GM23338 (cell line): ENCODE measurements at regions not wholly inside any gene's neighbourhood (a gene's known extent, or its start where the extent isn't known, plus 50 kb on each side); places are given as distances from the start of the nearest gene placed in this dataset.

Source experiments
- ATAC-seq: fragments of 200-7000 bp; cut with Tn5 transposase; 3 replicates; pipeline ENCODE4 v1.9.1; 2020
- DNase-seq: peaks from one replicate; pipeline ENCODE4 v3.0.0-alpha.2; 2015; ENCODE audit warnings: low spot score
- H2AFZ ChIP-seq: fragments of 200-600 bp; sonication (generic); 2 replicates; pipeline ENCODE4 v1.8.0; 2016; ENCODE audit warnings: antibody characterized with exemption, mild to moderate bottlenecking, moderate library complexity
- H3F3A ChIP-seq: fragments of 200-600 bp; sonication (generic); replicated peaks from 2 replicates; pipeline ENCODE4 v1.8.0; 2017; ENCODE audit warnings: antibody characterized with exemption, mixed run types, low read depth
- H3K27ac ChIP-seq: fragments of 200-600 bp; sonication (generic); 2 replicates; pipeline ENCODE4 v1.6.1; 2016; ENCODE audit warnings: low read depth
- H3K27me3 ChIP-seq: fragments of 200-600 bp; sonication (generic); 2 replicates; pipeline ENCODE4 v1.8.0; 2016; ENCODE audit warnings: mild to moderate bottlenecking, mixed run types, moderate library complexity; ENCODE audit not compliant: insufficient read depth
- H3K36me3 ChIP-seq: fragments of 200-600 bp; sonication (generic); 2 replicates; pipeline ENCODE4 v1.8.0; 2016; ENCODE audit warnings: mild to moderate bottlenecking; ENCODE audit not compliant: insufficient read depth
- H3K4me1 ChIP-seq: fragments of 200-600 bp; sonication (generic); 2 replicates; pipeline ENCODE4 v1.8.0; 2016; ENCODE audit warnings: mild to moderate bottlenecking, moderate library complexity; ENCODE audit not compliant: insufficient read depth
- H3K4me2 ChIP-seq: fragments of 200-600 bp; sonication (generic); 2 replicates; pipeline ENCODE4 v1.7.1; 2017; ENCODE audit warnings: mixed run types
- H3K4me3 ChIP-seq: fragments of 200-600 bp; sonication (generic); 2 replicates; pipeline ENCODE4 v1.6.1; 2016; ENCODE audit warnings: mixed run types
- H3K79me2 ChIP-seq: fragments of 200-600 bp; sonication (generic); replicated peaks from 2 replicates; pipeline ENCODE4 v1.8.0; 2017; ENCODE audit warnings: mild to moderate bottlenecking; ENCODE audit not compliant: insufficient read depth
- H3K9me2 ChIP-seq: fragments of 200-600 bp; sonication (generic); 2 replicates; pipeline ENCODE4 v1.8.0; 2017; ENCODE audit not compliant: insufficient read depth
- H4K20me1 ChIP-seq: fragments of 200-600 bp; sonication (generic); replicated peaks from 2 replicates; pipeline ENCODE4 v1.8.0; 2017; ENCODE audit warnings: mild to moderate bottlenecking; ENCODE audit not compliant: insufficient read depth
- H3K27ac Mint-ChIP-seq: 2 replicates; pipeline ENCODE4 v1.8.0; 2020; ENCODE audit warnings: inconsistent platforms, mild to moderate bottlenecking, moderate library complexity, mixed read lengths
- H3K27me3 Mint-ChIP-seq: 3 replicates; pipeline ENCODE4 v1.8.0; 2022; ENCODE audit warnings: low read depth, mild to moderate bottlenecking, moderate library complexity, mixed read lengths, inconsistent platforms; ENCODE audit not compliant: insufficient read depth, poor library complexity
- H3K36me3 Mint-ChIP-seq: 3 replicates; pipeline ENCODE4 v1.8.0; 2021; ENCODE audit warnings: low read depth, mild to moderate bottlenecking, inconsistent platforms, moderate library complexity, mixed read lengths
- H3K4me1 Mint-ChIP-seq: 3 replicates; pipeline ENCODE4 v1.8.0; 2020; ENCODE audit warnings: mild to moderate bottlenecking, inconsistent platforms, mixed read lengths
- H3K4me3 Mint-ChIP-seq: 3 replicates; pipeline ENCODE4 v1.8.0; 2021; ENCODE audit warnings: moderate library complexity, mild to moderate bottlenecking, inconsistent platforms, mixed read lengths
- H3K9me3 Mint-ChIP-seq: 3 replicates; pipeline ENCODE4 v1.8.0; 2020; ENCODE audit warnings: moderate library complexity, mild to moderate bottlenecking, inconsistent platforms, mixed read lengths
- CREB1 ChIP-seq: fragments of 250-450 bp; sonication (Bioruptor Pico); IDR thresholded peaks from 2 replicates; pipeline ENCODE4 v1.5.0; 2020; ENCODE audit warnings: low read depth, mild to moderate bottlenecking, moderate library complexity
- EZH2 ChIP-seq: fragments of 200-600 bp; sonication (generic); IDR thresholded peaks from one replicate; pipeline ENCODE4 v1.8.0; 2017; ENCODE audit warnings: antibody characterized with exemption, mild to moderate bottlenecking, low read depth; ENCODE audit not compliant: unreplicated experiment
- POLR2AphosphoS5 ChIP-seq: IDR thresholded peaks from 2 replicates; pipeline ENCODE4 v1.6.1; 2016; ENCODE audit warnings: antibody characterized with exemption, low read depth
- ZNF114 ChIP-seq: fragments of 250-450 bp; sonication (Bioruptor Pico); IDR thresholded peaks from 2 replicates; pipeline ENCODE4 v1.5.0; 2020; ENCODE audit warnings: mild to moderate bottlenecking, moderate library complexity
- TF ChIP-seq, protein P1 (sequence below): IDR thresholded peaks from one replicate; pipeline ENCODE4 v1.6.1; 2018; ENCODE audit warnings: antibody characterized with exemption; ENCODE audit not compliant: unreplicated experiment
- TF ChIP-seq, protein P2 (sequence below): fragments of 250-450 bp; sonication (Bioruptor Pico); IDR thresholded peaks from 2 replicates; pipeline ENCODE4 v1.5.0; 2020; ENCODE audit warnings: mild to moderate bottlenecking, moderate library complexity
- TF ChIP-seq, protein P3 (sequence below), 2 experiments: fragments of 200-600 bp in 1 of 2; sonication (generic) in 1 of 2; conservative IDR thresholded peaks; 2 replicates each; pipeline versions ENCODE4 v1.5.1 to v1.6.1; 2016 to 2017; ENCODE audit warnings: antibody characterized with exemption in 2 of 2, low read depth in 2 of 2, mild to moderate bottlenecking in 2 of 2, moderate library complexity in 1 of 2

DNA sequence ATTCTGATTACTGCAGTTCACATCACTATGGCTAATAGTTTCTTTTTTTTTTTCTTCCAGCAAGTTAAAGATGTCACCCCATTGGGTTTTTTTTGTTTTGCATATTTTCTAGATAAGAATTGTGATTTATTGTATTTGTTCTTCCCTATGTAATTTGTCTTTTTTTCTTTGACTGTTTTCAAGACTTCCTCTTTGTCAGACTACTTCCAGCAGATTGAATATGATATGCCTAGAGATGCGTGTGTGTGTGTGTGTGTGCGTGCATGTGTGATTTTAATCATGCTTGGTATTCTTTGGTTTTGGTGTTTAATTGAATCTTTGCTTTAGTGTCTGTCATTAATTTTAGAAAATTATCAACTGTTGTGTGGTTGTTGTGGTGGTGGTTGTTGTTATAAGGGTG is 166.7 kb upstream of the SLC39A10 start:
- Histone ChIP-seq H3K4me2 (no peak overlapping the region), H3K36me3 (no peaks in the 10 kb centered on the region), H3K27me3 (no peaks in the 10 kb centered on the region), H3K4me1 (peaks cover 8% of the 10 kb centered on the region), H3K4me3 (no peak overlapping the region), H4K20me1 (no peaks in the 10 kb centered on the region), H3K27ac (no peak overlapping the region), H3K79me2 (no peaks in the 10 kb centered on the region), H3F3A (no peaks in the 10 kb centered on the region), H2AFZ (no peak overlapping the region), H3K9me2 (peaks cover 9% of the 10 kb centered on the region)
- H3K36me3 Mint-ChIP-seq, result no peaks in the 10 kb centered on the region
- peaks cover 16% of the 10 kb centered on the region for H3K4me1 Mint-ChIP-seq
- TF ChIP-seq POLR2AphosphoS5, result no peak
- no peak for TF ChIP-seq CREB1 (CRISPR knock-in tag)
- no peak for TF ChIP-seq EZH2
- no peak overlapping the region for H3K27ac Mint-ChIP-seq
- DNase-seq (no peak), ATAC-seq (no peak)
- no peak overlapping the region for H3K4me3 Mint-ChIP-seq
- H3K27me3 Mint-ChIP-seq, result no peaks in the 10 kb centered on the region
- H3K9me3 Mint-ChIP-seq, result no peaks in the 10 kb centered on the region

DNA sequence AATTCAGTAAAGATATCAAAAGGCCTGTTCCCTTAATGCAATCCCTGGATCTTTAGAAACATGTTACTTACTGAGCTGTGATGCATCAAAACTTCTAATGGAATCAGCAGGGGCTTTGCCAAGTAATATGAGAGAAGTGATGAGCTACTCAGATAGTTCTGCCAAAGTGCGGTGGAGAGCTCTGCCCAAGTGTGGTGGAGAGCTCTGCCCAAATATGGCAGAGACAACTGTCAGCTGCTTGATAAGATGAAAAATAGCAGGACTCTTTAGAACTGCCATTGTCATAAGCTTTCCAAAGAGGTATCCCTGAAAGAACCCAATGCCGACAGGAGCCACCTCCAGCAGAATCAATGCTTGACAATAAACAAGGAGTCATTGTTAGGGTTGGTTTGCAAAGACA is 167.9 kb upstream of the SLC39A10 start:
- H2AFZ ChIP-seq, result no peak overlapping the region
- Mint-ChIP-seq H3K4me3 (no peak overlapping the region), H3K9me3 (no peaks in the 10 kb centered on the region), H3K27me3 (no peaks in the 10 kb centered on the region), H3K4me1 (peaks cover 16% of the 10 kb centered on the region), H3K36me3 (no peaks in the 10 kb centered on the region), H3K27ac (no peak overlapping the region)
- DNase-seq, result no peak
- H3K4me3 ChIP-seq, result no peak overlapping the region
- no peaks in the 10 kb centered on the region for H3K36me3 ChIP-seq
- TF ChIP-seq ZNF114 (CRISPR knock-in tag), result no peak
- TF ChIP-seq, protein P1, sequence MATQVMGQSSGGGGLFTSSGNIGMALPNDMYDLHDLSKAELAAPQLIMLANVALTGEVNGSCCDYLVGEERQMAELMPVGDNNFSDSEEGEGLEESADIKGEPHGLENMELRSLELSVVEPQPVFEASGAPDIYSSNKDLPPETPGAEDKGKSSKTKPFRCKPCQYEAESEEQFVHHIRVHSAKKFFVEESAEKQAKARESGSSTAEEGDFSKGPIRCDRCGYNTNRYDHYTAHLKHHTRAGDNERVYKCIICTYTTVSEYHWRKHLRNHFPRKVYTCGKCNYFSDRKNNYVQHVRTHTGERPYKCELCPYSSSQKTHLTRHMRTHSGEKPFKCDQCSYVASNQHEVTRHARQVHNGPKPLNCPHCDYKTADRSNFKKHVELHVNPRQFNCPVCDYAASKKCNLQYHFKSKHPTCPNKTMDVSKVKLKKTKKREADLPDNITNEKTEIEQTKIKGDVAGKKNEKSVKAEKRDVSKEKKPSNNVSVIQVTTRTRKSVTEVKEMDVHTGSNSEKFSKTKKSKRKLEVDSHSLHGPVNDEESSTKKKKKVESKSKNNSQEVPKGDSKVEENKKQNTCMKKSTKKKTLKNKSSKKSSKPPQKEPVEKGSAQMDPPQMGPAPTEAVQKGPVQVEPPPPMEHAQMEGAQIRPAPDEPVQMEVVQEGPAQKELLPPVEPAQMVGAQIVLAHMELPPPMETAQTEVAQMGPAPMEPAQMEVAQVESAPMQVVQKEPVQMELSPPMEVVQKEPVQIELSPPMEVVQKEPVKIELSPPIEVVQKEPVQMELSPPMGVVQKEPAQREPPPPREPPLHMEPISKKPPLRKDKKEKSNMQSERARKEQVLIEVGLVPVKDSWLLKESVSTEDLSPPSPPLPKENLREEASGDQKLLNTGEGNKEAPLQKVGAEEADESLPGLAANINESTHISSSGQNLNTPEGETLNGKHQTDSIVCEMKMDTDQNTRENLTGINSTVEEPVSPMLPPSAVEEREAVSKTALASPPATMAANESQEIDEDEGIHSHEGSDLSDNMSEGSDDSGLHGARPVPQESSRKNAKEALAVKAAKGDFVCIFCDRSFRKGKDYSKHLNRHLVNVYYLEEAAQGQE, result no peak
- TF ChIP-seq, protein P2, sequence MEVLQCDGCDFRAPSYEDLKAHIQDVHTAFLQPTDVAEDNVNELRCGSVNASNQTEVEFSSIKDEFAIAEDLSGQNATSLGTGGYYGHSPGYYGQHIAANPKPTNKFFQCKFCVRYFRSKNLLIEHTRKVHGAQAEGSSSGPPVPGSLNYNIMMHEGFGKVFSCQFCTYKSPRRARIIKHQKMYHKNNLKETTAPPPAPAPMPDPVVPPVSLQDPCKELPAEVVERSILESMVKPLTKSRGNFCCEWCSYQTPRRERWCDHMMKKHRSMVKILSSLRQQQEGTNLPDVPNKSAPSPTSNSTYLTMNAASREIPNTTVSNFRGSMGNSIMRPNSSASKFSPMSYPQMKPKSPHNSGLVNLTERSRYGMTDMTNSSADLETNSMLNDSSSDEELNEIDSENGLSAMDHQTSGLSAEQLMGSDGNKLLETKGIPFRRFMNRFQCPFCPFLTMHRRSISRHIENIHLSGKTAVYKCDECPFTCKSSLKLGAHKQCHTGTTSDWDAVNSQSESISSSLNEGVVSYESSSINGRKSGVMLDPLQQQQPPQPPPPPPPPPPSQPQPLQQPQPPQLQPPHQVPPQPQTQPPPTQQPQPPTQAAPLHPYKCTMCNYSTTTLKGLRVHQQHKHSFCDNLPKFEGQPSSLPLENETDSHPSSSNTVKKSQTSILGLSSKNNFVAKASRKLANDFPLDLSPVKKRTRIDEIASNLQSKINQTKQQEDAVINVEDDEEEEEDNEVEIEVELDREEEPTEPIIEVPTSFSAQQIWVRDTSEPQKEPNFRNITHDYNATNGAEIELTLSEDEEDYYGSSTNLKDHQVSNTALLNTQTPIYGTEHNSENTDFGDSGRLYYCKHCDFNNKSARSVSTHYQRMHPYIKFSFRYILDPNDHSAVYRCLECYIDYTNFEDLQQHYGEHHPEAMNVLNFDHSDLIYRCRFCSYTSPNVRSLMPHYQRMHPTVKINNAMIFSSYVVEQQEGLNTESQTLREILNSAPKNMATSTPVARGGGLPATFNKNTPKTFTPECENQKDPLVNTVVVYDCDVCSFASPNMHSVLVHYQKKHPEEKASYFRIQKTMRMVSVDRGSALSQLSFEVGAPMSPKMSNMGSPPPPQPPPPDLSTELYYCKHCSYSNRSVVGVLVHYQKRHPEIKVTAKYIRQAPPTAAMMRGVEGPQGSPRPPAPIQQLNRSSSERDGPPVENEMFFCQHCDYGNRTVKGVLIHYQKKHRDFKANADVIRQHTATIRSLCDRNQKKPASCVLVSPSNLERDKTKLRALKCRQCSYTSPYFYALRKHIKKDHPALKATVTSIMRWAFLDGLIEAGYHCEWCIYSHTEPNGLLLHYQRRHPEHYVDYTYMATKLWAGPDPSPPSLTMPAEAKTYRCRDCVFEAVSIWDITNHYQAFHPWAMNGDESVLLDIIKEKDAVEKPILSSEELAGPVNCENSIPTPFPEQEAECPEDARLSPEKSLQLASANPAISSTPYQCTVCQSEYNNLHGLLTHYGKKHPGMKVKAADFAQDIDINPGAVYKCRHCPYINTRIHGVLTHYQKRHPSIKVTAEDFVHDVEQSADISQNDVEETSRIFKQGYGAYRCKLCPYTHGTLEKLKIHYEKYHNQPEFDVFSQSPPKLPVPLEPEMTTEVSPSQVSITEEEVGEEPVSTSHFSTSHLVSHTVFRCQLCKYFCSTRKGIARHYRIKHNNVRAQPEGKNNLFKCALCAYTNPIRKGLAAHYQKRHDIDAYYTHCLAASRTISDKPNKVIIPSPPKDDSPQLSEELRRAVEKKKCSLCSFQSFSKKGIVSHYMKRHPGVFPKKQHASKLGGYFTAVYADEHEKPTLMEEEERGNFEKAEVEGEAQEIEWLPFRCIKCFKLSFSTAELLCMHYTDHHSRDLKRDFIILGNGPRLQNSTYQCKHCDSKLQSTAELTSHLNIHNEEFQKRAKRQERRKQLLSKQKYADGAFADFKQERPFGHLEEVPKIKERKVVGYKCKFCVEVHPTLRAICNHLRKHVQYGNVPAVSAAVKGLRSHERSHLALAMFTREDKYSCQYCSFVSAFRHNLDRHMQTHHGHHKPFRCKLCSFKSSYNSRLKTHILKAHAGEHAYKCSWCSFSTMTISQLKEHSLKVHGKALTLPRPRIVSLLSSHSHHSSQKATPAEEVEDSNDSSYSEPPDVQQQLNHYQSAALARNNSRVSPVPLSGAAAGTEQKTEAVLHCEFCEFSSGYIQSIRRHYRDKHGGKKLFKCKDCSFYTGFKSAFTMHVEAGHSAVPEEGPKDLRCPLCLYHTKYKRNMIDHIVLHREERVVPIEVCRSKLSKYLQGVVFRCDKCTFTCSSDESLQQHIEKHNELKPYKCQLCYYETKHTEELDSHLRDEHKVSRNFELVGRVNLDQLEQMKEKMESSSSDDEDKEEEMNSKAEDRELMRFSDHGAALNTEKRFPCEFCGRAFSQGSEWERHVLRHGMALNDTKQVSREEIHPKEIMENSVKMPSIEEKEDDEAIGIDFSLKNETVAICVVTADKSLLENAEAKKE (CRISPR knock-in tag), result no peak
- TF ChIP-seq, protein P3, sequence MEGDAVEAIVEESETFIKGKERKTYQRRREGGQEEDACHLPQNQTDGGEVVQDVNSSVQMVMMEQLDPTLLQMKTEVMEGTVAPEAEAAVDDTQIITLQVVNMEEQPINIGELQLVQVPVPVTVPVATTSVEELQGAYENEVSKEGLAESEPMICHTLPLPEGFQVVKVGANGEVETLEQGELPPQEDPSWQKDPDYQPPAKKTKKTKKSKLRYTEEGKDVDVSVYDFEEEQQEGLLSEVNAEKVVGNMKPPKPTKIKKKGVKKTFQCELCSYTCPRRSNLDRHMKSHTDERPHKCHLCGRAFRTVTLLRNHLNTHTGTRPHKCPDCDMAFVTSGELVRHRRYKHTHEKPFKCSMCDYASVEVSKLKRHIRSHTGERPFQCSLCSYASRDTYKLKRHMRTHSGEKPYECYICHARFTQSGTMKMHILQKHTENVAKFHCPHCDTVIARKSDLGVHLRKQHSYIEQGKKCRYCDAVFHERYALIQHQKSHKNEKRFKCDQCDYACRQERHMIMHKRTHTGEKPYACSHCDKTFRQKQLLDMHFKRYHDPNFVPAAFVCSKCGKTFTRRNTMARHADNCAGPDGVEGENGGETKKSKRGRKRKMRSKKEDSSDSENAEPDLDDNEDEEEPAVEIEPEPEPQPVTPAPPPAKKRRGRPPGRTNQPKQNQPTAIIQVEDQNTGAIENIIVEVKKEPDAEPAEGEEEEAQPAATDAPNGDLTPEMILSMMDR (conservative IDR thresholded peaks at IDR 0.05; ENCODE audit: low read depth in 2 of 2), result no peak
- ATAC-seq, result no peak
- H3K27ac ChIP-seq, result no peak overlapping the region
- peaks cover 9% of the 10 kb centered on the region for H3K9me2 ChIP-seq
- peaks cover 8% of the 10 kb centered on the region for H3K4me1 ChIP-seq
- no peak overlapping the region for H3K4me2 ChIP-seq
- H4K20me1 ChIP-seq, result no peaks in the 10 kb centered on the region
- no peaks in the 10 kb centered on the region for H3F3A ChIP-seq
- H3K79me2 ChIP-seq, result no peaks in the 10 kb centered on the region
- no peaks in the 10 kb centered on the region for H3K27me3 ChIP-seq
